ENCODE measurements at regions not wholly inside any gene's neighbourhood (a gene's known extent, or its start where the extent isn't known, plus 50 kb on each side); places are given as distances from the start of the nearest gene placed in this dataset.

GRCh38 chr3:190252080-190252479 is 70.2 kb downstream of the CLDN1 start:
- no peak for DNase-seq (ENCODE audit: low read depth in 2 of 2)

- DNase-seq (ENCODE audit: low read depth in 2 of 2) = no peak
Observed at GRCh38 chr3:190249414-190249813, 72.8 kb downstream of the CLDN1 start.

- DNase-seq (ENCODE audit: low read depth in 2 of 2) = no peak
Observed at GRCh38 chr3:190242147-190242546, 80.1 kb downstream of the CLDN1 start.

- DNase-seq (ENCODE audit: low read depth in 2 of 2) = no peak
Observed at GRCh38 chr3:190239325-190239724, 82.9 kb downstream of the CLDN1 start.

- DNase-seq (ENCODE audit: low read depth in 2 of 2) = no peak
Observed at GRCh38 chr3:190238871-190239270, 83.4 kb downstream of the CLDN1 start.

- DNase-seq (ENCODE audit: low read depth in 2 of 2) = no peak
Observed at GRCh38 chr3:190234621-190235020, 87.6 kb downstream of the CLDN1 start.

- DNase-seq (ENCODE audit: low read depth in 2 of 2) = peak; percentile 67 to 73
Observed at GRCh38 chr3:190229632-190230424, 92.4 kb downstream of the CLDN1 start.

- no peak for DNase-seq (ENCODE audit: low read depth in 2 of 2)
Observed at GRCh38 chr3:190227064-190227463, 95.2 kb downstream of the CLDN1 start.

- peak; percentile 57 to 67 for DNase-seq (ENCODE audit: low read depth in 2 of 2)
Observed at GRCh38 chr3:190224863-190225692, 97.2 kb downstream of the CLDN1 start.

GRCh38 chr3:190224456-190224855 is 97.8 kb downstream of the CLDN1 start:
- no peak for DNase-seq (ENCODE audit: low read depth in 2 of 2)

GRCh38 chr3:190222916-190223315 is 99.3 kb downstream of the CLDN1 start:
- DNase-seq (ENCODE audit: low read depth in 2 of 2) = no peak

- no peak for DNase-seq (ENCODE audit: low read depth in 2 of 2)
Observed at GRCh38 chr3:190222360-190222759, 99.9 kb downstream of the CLDN1 start.

GRCh38 chr3:190220362-190220761 is 99.7 kb upstream of the P3H2 start:
- no peak for DNase-seq (ENCODE audit: low read depth in 2 of 2)

GRCh38 chr3:190217081-190217480 is 96.4 kb upstream of the P3H2 start:
- peak; percentile 49 to 53 for DNase-seq (ENCODE audit: low read depth in 2 of 2)

GRCh38 chr3:190213727-190214126 is 93.0 kb upstream of the P3H2 start:
- DNase-seq (ENCODE audit: low read depth in 2 of 2) = no peak

- no peak for DNase-seq (ENCODE audit: low read depth in 2 of 2)
Observed at GRCh38 chr3:190210608-190211007, 89.9 kb upstream of the P3H2 start.

GRCh38 chr3:190209533-190209932 is 88.8 kb upstream of the P3H2 start:
- DNase-seq (ENCODE audit: low read depth in 2 of 2) = no peak

GRCh38 chr3:190208196-190208595 is 87.5 kb upstream of the P3H2 start:
- no peak for DNase-seq (ENCODE audit: low read depth in 2 of 2)

GRCh38 chr3:190205739-190206138 is 85.0 kb upstream of the P3H2 start:
- peak in 1 of 2 donors; percentile 71 for DNase-seq (ENCODE audit: low read depth in 2 of 2)

GRCh38 chr3:190204200-190204599 is 83.5 kb upstream of the P3H2 start:
- no peak for DNase-seq (ENCODE audit: low read depth in 2 of 2)

- no peak for DNase-seq (ENCODE audit: low read depth in 2 of 2)
Observed at GRCh38 chr3:190197346-190197763, 76.7 kb upstream of the P3H2 start.

GRCh38 chr3:190194506-190194905 is 73.8 kb upstream of the P3H2 start:
- no peak for DNase-seq (ENCODE audit: low read depth in 2 of 2)

GRCh38 chr3:190193210-190193609 is 72.5 kb upstream of the P3H2 start:
- no peak for DNase-seq (ENCODE audit: low read depth in 2 of 2)

All from lung microvascular endothelial cell (primary cell).